Common myeloid progenitor, CD34-positive (primary cell): ENCODE measurements at regions not wholly inside any gene's neighbourhood (a gene's known extent, or its start where the extent isn't known, plus 50 kb on each side); places are given as distances from the start of the nearest gene placed in this dataset.

Experiments used
- CTCF ChIA-PET: fragments of 350-600 bp; sonication (Branson Sonifier 250); formaldehyde crosslinking; loops from one replicate; lab custom pipeline; 2021; ENCODE audit warnings: antibody characterized with exemption; lab: Charles Lee
- POLR2A ChIA-PET: fragments of 350-600 bp; sonication (Branson Sonifier 250); formaldehyde crosslinking; loops from one replicate; lab custom pipeline; 2021; ENCODE audit warnings: antibody characterized with exemption; lab: Charles Lee
- DNase-seq, 3 donors: peaks; one replicate each; pipeline versions ENCODE4 v3.0.0 to v3.0.0-alpha.2; 2013
- H3K27ac ChIP-seq, 2 experiments: 1 replicate in 1 of 2; 2 replicates in 1 of 2; pipeline ENCODE4 v1.7.0; 2013; ENCODE audit warnings: inconsistent platforms in 2 of 2, low read length in 2 of 2, mild to moderate bottlenecking in 2 of 2, low read depth in 1 of 2, moderate library complexity in 1 of 2; ENCODE audit not compliant: severe bottlenecking in 2 of 2, insufficient read depth in 1 of 2, poor library complexity in 1 of 2
- H3K27me3 ChIP-seq, 5 experiments: replicated peaks in 2 of 5; 1 replicate in 3 of 5; 2 replicates in 2 of 5; pipeline versions ENCODE4 v1.6.1 to v1.7.0; 2013; ENCODE audit warnings: low read length in 4 of 5, mild to moderate bottlenecking in 2 of 5, moderate library complexity in 2 of 5, inconsistent platforms in 1 of 5; ENCODE audit not compliant: insufficient read depth in 5 of 5, control insufficient read depth in 4 of 5
- H3K36me3 ChIP-seq, 4 experiments: 1 replicate in 2 of 4; 2 replicates in 2 of 4; pipeline versions ENCODE4 v1.6.1 to v1.7.0; 2013; ENCODE audit warnings: low read length in 3 of 4, control low read depth in 1 of 4, mild to moderate bottlenecking in 1 of 4; ENCODE audit not compliant: control insufficient read depth in 4 of 4, insufficient read depth in 4 of 4
- H3K4me1 ChIP-seq, 4 experiments: 1 replicate in 3 of 4; 2 replicates in 1 of 4; pipeline versions ENCODE4 v1.6.1 to v1.7.1; 2013; ENCODE audit warnings: low read length in 3 of 4, mild to moderate bottlenecking in 3 of 4, control low read depth in 1 of 4, inconsistent platforms in 1 of 4, moderate library complexity in 1 of 4; ENCODE audit not compliant: control insufficient read depth in 4 of 4, insufficient read depth in 4 of 4; ENCODE audit errors: control extremely low read depth in 1 of 4
- H3K4me3 ChIP-seq, 7 experiments: 1 replicate in 4 of 7; 2 replicates in 3 of 7; pipeline versions ENCODE4 v1.5.1 to v1.7.0; 2013; ENCODE audit warnings: mild to moderate bottlenecking in 7 of 7, low read length in 6 of 7, moderate library complexity in 6 of 7, inconsistent platforms in 2 of 7, low read depth in 2 of 7, control low read depth in 1 of 7; ENCODE audit not compliant: insufficient read depth in 4 of 7, control insufficient read depth in 1 of 7; ENCODE audit errors: extremely low read depth in 1 of 7
- H3K9me3 ChIP-seq, 5 experiments: 1 replicate in 4 of 5; 2 replicates in 1 of 5; pipeline versions ENCODE4 v1.6.1 to v1.7.1; 2013; ENCODE audit warnings: low read length in 4 of 5, mild to moderate bottlenecking in 2 of 5, inconsistent platforms in 1 of 5, low read depth in 1 of 5, moderate library complexity in 1 of 5; ENCODE audit not compliant: control insufficient read depth in 4 of 5, insufficient read depth in 2 of 5; ENCODE audit errors: control extremely low read depth in 1 of 5
- WGBS: methylation state at CpG from one replicate; pipeline ENCODE4 v1.1.5; 2013; ENCODE audit not compliant: insufficient coverage; 5-methylcytosine and 5-hydroxymethylcytosine counted together

- ChIA-PET POLR2A (no interaction called here), CTCF (no interaction called here)
- Histone ChIP-seq H3K27ac (no peak overlapping the region), H3K27me3 (no peaks in the 10 kb centered on the region), H3K4me3 (no peak overlapping the region), H3K4me1 (no peaks in the 10 kb centered on the region), H3K9me3 (no peaks in the 10 kb centered on the region), H3K36me3 (no peaks in the 10 kb centered on the region)
- no peak for DNase-seq
- no CpG with 5 or more reads among the region's 2 CpGs for WGBS
Measured at GRCh38 chr11:80973786-80974185, 1533.0 kb upstream of the TENM4 start.

GRCh38 chr11:80970037-80970436, 1529.2 kb upstream of the TENM4 start:
- Histone ChIP-seq H3K27ac (no peak overlapping the region), H3K36me3 (no peaks in the 10 kb centered on the region), H3K4me3 (no peak overlapping the region), H3K9me3 (no peaks in the 10 kb centered on the region), H3K27me3 (no peaks in the 10 kb centered on the region), H3K4me1 (no peaks in the 10 kb centered on the region)
- ChIA-PET CTCF (no interaction called here), POLR2A (no interaction called here)
- DNase-seq: no peak

DNA sequence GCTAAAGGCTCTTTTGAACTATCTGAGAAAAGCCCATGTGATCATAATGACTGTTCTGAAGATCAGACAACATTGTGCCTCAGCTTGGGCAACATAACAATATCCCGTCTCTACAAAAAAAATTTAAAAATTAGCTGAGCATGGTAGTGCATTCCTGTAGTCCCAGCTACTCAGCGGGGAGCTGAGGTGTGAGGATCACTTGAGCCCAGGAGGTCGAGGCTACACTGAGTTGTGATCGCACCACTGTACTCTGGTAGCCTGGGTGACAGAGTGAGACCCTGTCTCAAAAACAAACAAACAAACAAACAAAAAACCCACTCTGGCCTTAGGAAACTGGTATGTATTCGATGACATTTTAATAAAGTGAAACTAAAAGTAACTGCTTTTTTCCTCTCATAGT, 1526.8 kb upstream of the TENM4 start:
- H3K4me1 ChIP-seq: no peaks in the 10 kb centered on the region
- no peak for DNase-seq
- ChIA-PET CTCF (no interaction called here), POLR2A (no interaction called here)
- no peak overlapping the region for H3K4me3 ChIP-seq
- H3K27me3 ChIP-seq: no peaks in the 10 kb centered on the region
- 100% methylated on average over 2 of the region's 5 CpGs for WGBS
- no peak overlapping the region for H3K27ac ChIP-seq
- H3K36me3 ChIP-seq: no peaks in the 10 kb centered on the region
- H3K9me3 ChIP-seq: no peaks in the 10 kb centered on the region

DNA sequence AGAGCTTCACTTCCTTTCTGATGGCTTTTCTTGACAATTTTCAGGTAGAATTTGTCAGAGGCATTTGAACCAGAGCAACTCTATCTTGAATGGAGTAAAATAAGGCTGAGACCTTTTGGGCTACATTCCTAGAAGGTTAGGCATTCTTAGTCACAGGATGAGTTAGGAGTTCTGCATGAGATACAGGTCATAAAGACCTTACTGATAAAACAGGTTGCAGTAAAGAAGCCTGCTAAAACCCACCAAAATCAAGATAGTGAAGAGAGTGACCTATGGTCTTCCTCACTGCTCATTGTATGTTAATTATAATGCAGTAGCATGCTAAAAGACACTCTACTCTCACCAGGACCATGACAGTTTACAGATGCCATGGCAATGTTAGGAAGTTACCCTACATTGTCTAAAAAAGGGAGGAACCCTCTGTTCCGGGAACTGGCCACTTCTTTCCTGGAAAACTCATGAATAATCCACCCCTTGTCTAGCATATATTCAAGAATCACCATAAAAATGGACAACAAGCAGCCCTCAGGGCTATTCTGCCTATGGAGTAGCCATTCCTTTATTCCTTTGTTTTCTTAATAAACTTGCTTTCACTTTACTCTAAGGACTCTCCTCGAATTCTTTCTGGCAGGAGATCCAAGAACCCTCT, 1519.7 kb upstream of the TENM4 start:
- no peaks in the 10 kb centered on the region for H3K4me1 ChIP-seq
- H3K27ac ChIP-seq: no peak overlapping the region
- no peaks in the 10 kb centered on the region for H3K36me3 ChIP-seq
- H3K27me3 ChIP-seq: no peaks in the 10 kb centered on the region
- H3K4me3 ChIP-seq: no peak overlapping the region
- CTCF ChIA-PET: no interaction called here
- POLR2A ChIA-PET: no interaction called here
- DNase-seq: no peak
- 100% methylated on average over 1 of the region's 2 CpGs for WGBS
- H3K9me3 ChIP-seq: no peaks in the 10 kb centered on the region

- Histone ChIP-seq H3K27ac (no peak overlapping the region), H3K9me3 (no peaks in the 10 kb centered on the region), H3K27me3 (no peaks in the 10 kb centered on the region), H3K4me1 (no peaks in the 10 kb centered on the region), H3K4me3 (no peak overlapping the region), H3K36me3 (no peaks in the 10 kb centered on the region)
- no CpG with 5 or more reads among the region's 2 CpGs for WGBS
- DNase-seq: no peak
- CTCF ChIA-PET: no interaction called here
- POLR2A ChIA-PET: no interaction called here
Measured at GRCh38 chr11:80959751-80960150, 1518.9 kb upstream of the TENM4 start.

GRCh38 chr11:80958987-80959386, 1518.2 kb upstream of the TENM4 start:
- no peaks in the 10 kb centered on the region for H3K36me3 ChIP-seq
- no peaks in the 10 kb centered on the region for H3K27me3 ChIP-seq
- H3K4me3 ChIP-seq: no peak overlapping the region
- H3K27ac ChIP-seq: no peak overlapping the region
- no peaks in the 10 kb centered on the region for H3K4me1 ChIP-seq
- WGBS: 95% methylated on average over 3 of the region's 4 CpGs
- DNase-seq: no peak
- ChIA-PET CTCF (interaction anchor here (0.6 kb wide), 1 partner anchor 206 kb away, joined by 3 read pairs; no protein-coding TSS in a partner anchor), POLR2A (no interaction called here)
- H3K9me3 ChIP-seq: no peaks in the 10 kb centered on the region

GRCh38 chr11:80958361-80958760, 1517.5 kb upstream of the TENM4 start:
- CTCF ChIA-PET: interaction anchor here (0.6 kb wide), 1 partner anchor 207 kb away, joined by 3 read pairs; no protein-coding TSS in a partner anchor

More at GRCh38 chr11:80958361-80958760, 1517.5 kb upstream of the TENM4 start:
- WGBS: no CpG with 5 or more reads among the region's 2 CpGs
- no peaks in the 10 kb centered on the region for H3K27me3 ChIP-seq
- no peak for DNase-seq
- no peaks in the 10 kb centered on the region for H3K4me1 ChIP-seq
- POLR2A ChIA-PET: no interaction called here
- H3K4me3 ChIP-seq: no peak overlapping the region
- H3K27ac ChIP-seq: no peak overlapping the region
- H3K36me3 ChIP-seq: no peaks in the 10 kb centered on the region
- no peaks in the 10 kb centered on the region for H3K9me3 ChIP-seq
